HG03196 (cell line): ENCODE measurements at regions not wholly inside any gene's neighbourhood (a gene's known extent, or its start where the extent isn't known, plus 50 kb on each side); places are given as distances from the start of the nearest gene placed in this dataset.

ENCODE experiments used
- ATAC-seq: cut with Tn5 transposase; IDR thresholded peaks from one replicate; pipeline ENCODE4 v1.9.1; 2021; ENCODE audit not compliant: unreplicated experiment

- no peak for ATAC-seq
Measured at GRCh38 chr2:145124085-145124484, 604.2 kb upstream of the ZEB2 start.

GRCh38 chr2:145123606-145124005 is 603.7 kb upstream of the ZEB2 start:
- ATAC-seq: no peak

- ATAC-seq: no peak
Measured at GRCh38 chr2:145119225-145119624, 599.3 kb upstream of the ZEB2 start.

- ATAC-seq: no peak
Measured at GRCh38 chr2:145116834-145117725, 597.2 kb upstream of the ZEB2 start.

GRCh38 chr2:145116056-145116455 is 596.1 kb upstream of the ZEB2 start:
- no peak for ATAC-seq

- ATAC-seq: no peak
Measured at GRCh38 chr2:145114726-145115125, 594.8 kb upstream of the ZEB2 start.

- no peak for ATAC-seq
Measured at GRCh38 chr2:145112467-145112866, 592.5 kb upstream of the ZEB2 start.

GRCh38 chr2:145110668-145111356 is 590.9 kb upstream of the ZEB2 start:
- ATAC-seq: no peak

GRCh38 chr2:145108959-145109710 is 589.2 kb upstream of the ZEB2 start:
- ATAC-seq: no peak

GRCh38 chr2:145108361-145108778 is 588.5 kb upstream of the ZEB2 start:
- ATAC-seq: no peak

- ATAC-seq: no peak
Measured at GRCh38 chr2:145106293-145106692, 586.4 kb upstream of the ZEB2 start.

- ATAC-seq: no peak
Measured at GRCh38 chr2:145102706-145103105, 582.8 kb upstream of the ZEB2 start.

- ATAC-seq: no peak
Measured at GRCh38 chr2:145100301-145100700, 580.4 kb upstream of the ZEB2 start.

GRCh38 chr2:145096582-145096981 is 576.7 kb upstream of the ZEB2 start:
- no peak for ATAC-seq

GRCh38 chr2:145095641-145096435 is 575.9 kb upstream of the ZEB2 start:
- ATAC-seq: no peak

- no peak for ATAC-seq
Measured at GRCh38 chr2:145094370-145094769, 574.5 kb upstream of the ZEB2 start.

- ATAC-seq: no peak
Measured at GRCh38 chr2:145091967-145092366, 572.0 kb upstream of the ZEB2 start.

GRCh38 chr2:145090841-145091761 is 571.2 kb upstream of the ZEB2 start:
- no peak for ATAC-seq

GRCh38 chr2:145088756-145089155 is 568.8 kb upstream of the ZEB2 start:
- ATAC-seq: no peak

GRCh38 chr2:145086910-145087309 is 567.0 kb upstream of the ZEB2 start:
- ATAC-seq: no peak
